GM23248 (cell line): ENCODE measurements at regions not wholly inside any gene's neighbourhood (a gene's known extent, or its start where the extent isn't known, plus 50 kb on each side); places are given as distances from the start of the nearest gene placed in this dataset.

Experiments
- EZH2 ChIP-seq: fragments of 200-600 bp; sonication (generic); IDR thresholded peaks from 2 replicates; pipeline ENCODE4 v1.6.1; 2018; ENCODE audit warnings: antibody characterized with exemption, mild to moderate bottlenecking; ENCODE audit not compliant: insufficient read depth, poor library complexity, severe bottlenecking
- EZH2phosphoT487 ChIP-seq: fragments of 200-600 bp; sonication (generic); IDR thresholded peaks from 2 replicates; pipeline ENCODE4 v1.6.1; 2018; ENCODE audit warnings: antibody characterized with exemption, moderate library complexity, mild to moderate bottlenecking, low read depth; ENCODE audit not compliant: insufficient read depth

- TF ChIP-seq EZH2 (no peak), EZH2phosphoT487 (no peak)
Measured at GRCh38 chr10:44051584-44052385, 333.1 kb downstream of the CXCL12 start.
